ENCODE measurements at regions not wholly inside any gene's neighbourhood (a gene's known extent, or its start where the extent isn't known, plus 50 kb on each side); places are given as distances from the start of the nearest gene placed in this dataset.
"Not testable (repeated sequence)": the region's sequence is repeated elsewhere in the genome, so short reads cannot be mapped to it uniquely, and the experiment has no call there.

DNA sequence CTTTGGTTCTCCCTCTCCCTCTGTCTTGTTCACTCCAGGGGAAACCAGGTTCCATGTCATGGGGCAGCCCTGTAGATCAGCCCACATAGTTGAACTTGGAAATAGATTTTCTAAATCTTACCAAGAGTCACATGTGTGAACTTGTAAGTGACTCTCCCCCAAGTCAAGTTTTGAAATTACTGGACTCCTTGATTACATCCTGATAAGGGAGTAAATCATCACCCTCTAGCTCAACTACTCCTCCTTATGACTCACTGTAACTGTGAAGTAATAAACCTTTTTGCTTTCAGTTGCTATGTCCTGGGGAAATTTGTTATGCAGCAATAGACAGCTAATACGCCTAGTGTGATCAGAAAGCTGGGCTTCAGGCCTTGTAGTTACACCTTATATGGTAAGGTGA lies 703.3 kb downstream of the TTLL7 start:
- DNase-seq (ENCODE audit: low read depth); in situ Hi-C loops (cut with HindIII; ENCODE audit: low pct_unique_long_range_greater_than_20kb, low sequenced_read_pairs): not testable (repeated sequence)

DNA sequence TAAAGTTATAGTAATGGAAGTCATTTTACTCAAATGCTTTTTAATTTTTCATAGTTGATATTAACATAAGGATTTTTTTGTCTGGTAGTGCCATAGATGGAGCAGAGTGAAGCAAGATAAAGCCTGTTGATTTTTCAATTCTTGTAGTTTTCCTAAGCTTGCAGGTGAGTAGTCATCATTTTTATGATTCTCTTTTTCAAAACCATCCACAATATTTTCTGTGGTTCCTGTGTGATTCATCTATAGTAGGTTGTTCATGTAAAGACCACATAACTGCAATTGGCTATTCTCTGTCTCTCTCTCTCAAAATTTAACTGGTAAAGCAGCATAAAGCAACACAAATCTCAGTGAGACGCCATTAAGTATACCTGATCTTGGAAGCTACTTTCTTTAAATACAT lies 711.5 kb downstream of the TTLL7 start:
- in situ Hi-C loops (cut with HindIII; ENCODE audit: low pct_unique_long_range_greater_than_20kb, low sequenced_read_pairs); DNase-seq (ENCODE audit: low read depth): not testable (repeated sequence)

DNA sequence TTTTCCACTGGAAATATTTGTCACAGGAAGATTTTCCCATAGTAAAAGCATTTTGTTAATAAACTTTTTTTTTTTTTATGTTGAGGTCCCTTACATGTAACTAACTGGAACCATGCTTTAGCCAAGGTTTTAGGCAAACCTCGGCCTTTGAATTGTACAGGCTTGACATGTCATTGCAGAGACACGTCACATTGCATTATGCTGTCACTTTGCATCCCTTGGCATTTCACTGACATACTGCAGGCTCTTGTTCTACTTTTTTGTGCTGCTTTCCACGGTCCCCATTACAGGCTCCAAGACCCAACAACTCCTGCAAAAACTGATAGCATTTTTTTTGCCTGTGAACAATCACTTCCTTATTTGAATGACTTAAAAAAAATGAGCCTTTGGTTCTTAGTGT lies 724.3 kb downstream of the TTLL7 start:
- DNase-seq (ENCODE audit: low read depth); in situ Hi-C loops (cut with HindIII; ENCODE audit: low pct_unique_long_range_greater_than_20kb, low sequenced_read_pairs): not testable (repeated sequence)

DNA sequence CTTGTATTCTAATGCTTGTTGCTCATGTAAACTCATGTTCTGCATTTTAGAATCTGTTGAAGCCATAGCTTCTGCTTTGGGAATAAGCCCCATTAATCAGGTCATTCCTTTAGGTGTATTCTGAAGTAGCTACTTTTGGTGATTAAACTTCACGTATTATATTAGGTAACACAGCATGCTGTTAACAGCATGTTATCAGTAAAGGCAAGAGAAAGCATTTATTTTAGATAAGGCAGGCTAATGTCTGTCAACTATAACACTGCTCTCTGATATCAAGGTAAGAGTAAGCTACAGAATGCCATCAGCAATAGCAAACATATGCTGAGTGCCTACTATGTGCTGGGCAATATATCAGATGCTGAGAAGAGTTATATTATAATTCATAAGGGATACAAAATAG lies 726.4 kb downstream of the TTLL7 start:
- in situ Hi-C loops (cut with HindIII; ENCODE audit: low pct_unique_long_range_greater_than_20kb, low sequenced_read_pairs); DNase-seq (ENCODE audit: low read depth): not testable (repeated sequence)

DNA sequence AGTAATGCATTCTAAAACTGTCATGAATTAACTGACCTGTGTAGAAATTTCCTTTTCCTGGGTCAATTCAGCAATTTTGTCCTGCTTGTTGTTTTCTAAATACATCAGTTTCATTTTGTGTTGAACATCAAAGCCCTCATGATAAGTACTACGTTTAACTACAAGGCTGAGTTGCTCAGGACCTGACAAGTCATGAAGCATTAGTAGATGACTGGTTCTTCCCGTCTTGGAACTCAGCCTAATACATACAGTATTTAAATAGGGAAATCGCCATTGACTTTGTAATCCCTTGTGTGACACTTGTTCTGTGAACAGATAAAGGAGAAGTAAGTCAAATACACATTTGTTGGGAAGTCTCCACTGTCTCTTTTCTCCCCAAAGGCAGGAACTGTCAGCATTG lies 727.1 kb downstream of the TTLL7 start:
- not testable (repeated sequence) for DNase-seq (ENCODE audit: low read depth)

DNA sequence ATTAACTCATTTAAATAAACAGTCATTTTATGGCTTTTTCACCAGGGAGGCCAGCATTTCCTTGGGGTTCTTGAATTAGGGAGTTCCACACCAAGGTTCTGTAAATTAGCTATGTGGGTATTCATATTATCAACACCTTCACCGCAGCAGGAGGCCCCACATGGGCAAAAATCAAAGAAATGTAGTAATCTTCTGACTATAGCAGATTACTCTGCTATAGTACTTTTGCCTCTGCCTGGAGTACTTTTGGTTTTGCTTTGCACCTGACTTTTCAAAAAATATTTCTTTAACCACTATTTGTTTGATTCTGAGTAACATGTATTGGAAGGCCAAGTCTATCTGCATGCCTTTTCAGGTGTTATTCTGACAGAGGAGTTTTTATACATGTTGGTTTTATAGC lies 728.1 kb downstream of the TTLL7 start:
- in situ Hi-C loops (cut with HindIII; ENCODE audit: low pct_unique_long_range_greater_than_20kb, low sequenced_read_pairs); DNase-seq (ENCODE audit: low read depth): not testable (repeated sequence)

More for the DNA sequence above, 727.1 kb downstream of the TTLL7 start:
- in situ Hi-C loops (cut with HindIII; ENCODE audit: low pct_unique_long_range_greater_than_20kb, low sequenced_read_pairs), result not testable (repeated sequence)

DNA sequence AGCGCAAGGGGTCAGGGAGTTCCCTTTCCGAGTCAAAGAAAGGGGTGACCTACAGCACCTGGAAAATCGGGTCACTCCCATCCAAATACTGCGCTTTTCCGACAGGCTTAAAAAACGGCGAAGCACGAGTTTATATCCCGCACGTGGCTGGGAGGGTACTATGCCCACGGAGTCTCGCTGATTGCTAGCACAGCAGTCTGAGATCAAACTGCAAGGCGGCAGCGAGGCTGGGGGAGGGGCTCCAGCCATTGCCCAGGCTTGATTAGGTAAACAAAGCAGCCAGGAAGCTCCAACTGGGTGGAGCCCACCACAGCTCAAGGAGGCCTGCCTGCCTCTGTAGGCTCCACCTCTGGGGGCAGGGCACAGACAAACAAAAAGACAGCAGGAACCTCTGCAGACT lies 735.1 kb downstream of the TTLL7 start:
- in situ Hi-C loops (cut with HindIII; ENCODE audit: low pct_unique_long_range_greater_than_20kb, low sequenced_read_pairs); DNase-seq (ENCODE audit: low read depth): not testable (repeated sequence)

DNA sequence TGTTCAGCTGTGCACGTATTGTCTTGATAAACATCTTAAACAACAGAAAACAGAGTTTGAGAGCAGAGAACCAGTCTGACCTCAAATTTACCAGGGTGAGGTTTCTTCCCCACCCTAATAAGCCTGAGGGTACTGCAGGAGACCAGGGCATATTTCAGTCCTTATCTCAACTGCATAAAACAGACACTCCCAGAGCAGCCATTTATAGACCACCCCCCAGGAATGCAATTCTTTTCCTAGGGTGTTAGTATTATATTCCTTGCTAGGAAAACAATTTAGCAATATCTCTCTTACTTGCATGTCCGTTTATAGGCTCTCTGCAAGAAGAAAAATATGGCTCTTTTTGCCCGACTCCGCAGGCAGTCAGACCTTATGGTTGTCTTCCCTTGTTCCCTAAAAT lies 747.2 kb downstream of the TTLL7 start:
- in situ Hi-C loops (cut with HindIII; ENCODE audit: low pct_unique_long_range_greater_than_20kb, low sequenced_read_pairs), result not testable (repeated sequence)

DNA sequence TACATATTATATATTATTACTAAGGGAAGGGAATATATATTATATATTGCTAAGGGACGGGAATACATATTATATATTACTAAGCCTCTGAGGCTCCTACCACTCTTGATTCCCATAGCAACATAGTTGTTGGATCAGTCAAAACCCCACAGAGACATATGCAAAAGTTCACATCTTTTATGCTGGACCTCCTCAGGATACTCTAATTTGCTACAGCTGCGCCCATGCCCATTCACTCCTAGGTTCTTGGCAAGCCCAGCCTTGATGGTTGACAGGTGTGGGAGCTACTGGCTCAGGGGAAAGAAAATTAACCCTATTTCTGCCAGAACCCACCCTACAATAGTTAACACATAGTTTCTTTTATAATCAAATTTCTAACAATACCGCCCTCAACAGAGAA lies 752.2 kb downstream of the TTLL7 start:
- in situ Hi-C loops (cut with HindIII; ENCODE audit: low pct_unique_long_range_greater_than_20kb, low sequenced_read_pairs); DNase-seq (ENCODE audit: low read depth): not testable (repeated sequence)

More for the DNA sequence above, 747.2 kb downstream of the TTLL7 start:
- DNase-seq (ENCODE audit: low read depth), result not testable (repeated sequence)

DNA sequence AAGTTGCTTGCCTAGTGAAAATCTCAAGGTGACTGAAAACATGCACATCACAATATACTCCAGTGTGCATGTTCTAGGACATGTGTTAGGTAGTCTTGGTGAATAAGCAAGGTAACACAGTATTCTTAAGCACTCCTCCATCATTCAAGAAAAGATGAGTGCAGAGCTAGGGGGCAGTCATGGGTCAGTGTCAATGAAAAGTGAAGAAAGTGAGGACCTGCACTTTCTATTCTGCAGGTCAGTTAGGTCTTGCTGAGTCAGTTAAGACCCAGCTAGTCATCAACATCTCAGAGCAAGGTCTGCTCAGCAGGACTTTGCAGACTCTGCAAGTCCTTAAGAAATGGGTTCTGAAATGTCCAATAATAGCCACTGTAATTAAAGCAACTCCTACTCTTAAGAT lies 754.1 kb downstream of the TTLL7 start:
- DNase-seq (ENCODE audit: low read depth), result peak; percentile 3
- in situ Hi-C loops (cut with HindIII; ENCODE audit: low pct_unique_long_range_greater_than_20kb, low sequenced_read_pairs), result not testable (repeated sequence)

DNA sequence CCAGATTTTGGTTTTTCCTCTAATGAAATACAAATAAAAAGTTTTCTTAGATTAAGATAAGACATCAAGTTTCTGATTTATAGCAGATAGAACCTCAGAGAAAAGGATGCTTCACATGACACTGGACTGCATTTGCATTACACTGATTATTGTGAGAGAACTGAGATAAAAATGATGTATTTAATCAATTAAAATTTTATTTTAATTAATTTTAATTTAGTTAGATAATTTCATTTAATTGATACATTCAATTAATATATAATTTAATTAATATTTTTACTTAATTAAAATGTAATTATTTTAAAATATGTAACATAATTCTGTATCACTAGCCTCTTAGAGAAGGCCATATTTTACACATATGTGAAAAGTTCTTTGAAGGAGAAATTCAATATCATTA lies 759.4 kb downstream of the TTLL7 start:
- DNase-seq (ENCODE audit: low read depth); in situ Hi-C loops (cut with HindIII; ENCODE audit: low pct_unique_long_range_greater_than_20kb, low sequenced_read_pairs): not testable (repeated sequence)

DNA sequence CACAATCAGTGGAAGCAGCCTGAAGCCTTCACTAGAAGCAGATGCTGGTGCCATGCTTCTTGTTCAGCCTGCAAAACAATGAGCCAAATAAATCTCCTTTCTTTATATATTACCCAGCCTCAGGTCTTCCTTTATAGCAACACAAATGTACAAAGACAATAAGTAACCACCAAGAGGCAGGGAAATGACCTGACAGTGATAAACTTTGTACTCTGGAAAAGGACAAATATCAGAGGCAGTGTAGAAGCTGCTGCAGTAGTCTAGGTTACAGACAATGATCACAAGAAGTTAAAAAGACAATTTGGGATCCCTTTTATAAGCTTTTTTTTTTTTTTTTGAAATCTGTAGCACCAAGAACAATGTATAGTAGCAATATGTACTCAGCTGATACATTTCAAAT lies 760.3 kb downstream of the TTLL7 start:
- DNase-seq (ENCODE audit: low read depth); in situ Hi-C loops (cut with HindIII; ENCODE audit: low pct_unique_long_range_greater_than_20kb, low sequenced_read_pairs): not testable (repeated sequence)

DNA sequence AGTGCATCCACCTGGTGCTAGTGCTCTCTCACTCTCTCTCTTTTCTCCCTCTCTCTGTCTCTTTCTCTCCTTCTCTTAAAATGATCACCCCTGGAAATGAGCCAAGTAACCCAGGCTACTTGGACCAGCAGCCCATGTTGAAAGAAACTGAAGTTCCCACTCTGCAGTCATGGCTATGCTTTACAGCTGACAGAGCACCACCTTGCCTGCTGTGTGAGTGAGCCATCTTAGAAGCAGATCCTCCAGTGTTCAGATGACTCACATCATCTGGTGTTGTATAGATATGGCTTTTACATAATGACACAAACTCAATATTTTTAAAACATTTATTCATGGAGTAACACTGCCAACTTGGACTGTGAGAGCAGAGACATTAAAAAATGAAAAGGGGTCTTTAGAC lies 779.1 kb downstream of the TTLL7 start:
- DNase-seq (ENCODE audit: low read depth); in situ Hi-C loops (cut with HindIII; ENCODE audit: low pct_unique_long_range_greater_than_20kb, low sequenced_read_pairs): not testable (repeated sequence)

DNA sequence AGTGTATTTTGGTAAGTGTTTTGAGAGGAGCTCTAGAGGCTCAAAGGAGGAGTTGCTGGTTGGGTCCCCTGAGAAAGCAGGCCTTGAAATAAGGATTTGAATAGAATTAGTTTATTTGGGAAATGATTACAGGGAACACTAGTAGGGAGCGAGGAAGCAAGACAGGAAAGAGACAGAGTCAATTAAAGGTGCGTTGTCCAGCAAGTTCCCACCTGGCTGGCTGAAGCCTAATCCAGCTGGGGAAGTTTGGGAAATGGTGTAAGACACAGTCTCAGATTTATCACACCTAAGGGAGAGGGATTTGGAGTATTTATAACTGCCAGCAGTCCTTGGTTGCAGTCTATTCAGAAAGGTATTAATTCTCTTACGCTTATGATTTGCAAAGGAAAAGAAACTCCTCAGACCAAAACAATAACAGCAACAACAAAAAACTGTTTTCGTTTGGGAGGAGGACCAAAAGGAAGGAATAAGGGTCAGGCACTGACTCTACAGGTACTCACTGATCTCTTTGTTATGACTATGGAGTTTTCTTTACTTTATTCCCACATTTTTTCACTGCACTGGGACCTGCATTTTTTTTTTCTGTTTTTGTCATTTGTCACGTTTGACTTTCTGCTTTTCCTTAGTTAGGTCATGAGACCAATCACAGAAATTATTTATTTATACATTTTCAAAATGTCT lies 780.8 kb downstream of the TTLL7 start:
- in situ Hi-C loops (cut with HindIII; ENCODE audit: low pct_unique_long_range_greater_than_20kb, low sequenced_read_pairs), result not testable (repeated sequence)

DNA sequence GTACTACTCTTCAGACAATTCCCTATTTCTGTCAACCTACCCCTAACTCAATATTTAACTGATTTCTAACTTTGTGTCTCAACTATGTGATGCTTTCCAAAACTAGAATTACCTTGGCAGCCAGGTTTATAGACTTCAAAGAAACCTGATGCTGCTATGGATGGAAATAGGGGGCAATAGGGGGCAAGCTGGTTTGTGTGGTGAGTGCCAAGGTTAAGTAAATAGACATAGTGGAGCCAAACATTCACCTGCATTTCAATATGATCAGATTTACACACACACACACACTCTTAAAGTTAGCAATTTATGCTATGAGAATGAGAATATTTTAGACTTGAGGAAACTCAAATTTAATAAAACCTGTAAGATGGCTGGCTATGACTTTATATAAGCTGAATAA lies 784.6 kb downstream of the TTLL7 start:
- DNase-seq (ENCODE audit: low read depth); in situ Hi-C loops (cut with HindIII; ENCODE audit: low pct_unique_long_range_greater_than_20kb, low sequenced_read_pairs): not testable (repeated sequence)

More for the DNA sequence above, 780.8 kb downstream of the TTLL7 start:
- DNase-seq (ENCODE audit: low read depth), result not testable (repeated sequence)

DNA sequence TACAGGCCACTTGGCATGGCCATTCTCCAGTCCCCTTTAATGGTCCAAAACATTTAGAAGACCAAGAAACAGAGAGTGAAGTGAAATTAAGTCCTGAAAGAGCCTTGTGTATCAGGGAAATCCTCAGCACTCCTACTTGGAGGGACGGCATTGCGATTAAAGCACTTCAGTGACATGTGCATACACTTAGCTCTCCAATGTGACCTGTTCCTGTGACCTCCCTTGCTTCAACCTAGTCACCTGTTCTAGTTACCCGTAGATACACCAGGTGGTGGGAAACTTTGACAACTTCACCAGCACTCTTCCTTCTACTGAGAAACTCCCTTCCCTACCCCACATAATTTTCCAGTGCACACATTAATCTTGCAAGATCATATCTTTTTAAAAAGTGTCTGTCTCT lies 785.3 kb downstream of the TTLL7 start:
- in situ Hi-C loops (cut with HindIII; ENCODE audit: low pct_unique_long_range_greater_than_20kb, low sequenced_read_pairs), result not testable (repeated sequence)

DNA sequence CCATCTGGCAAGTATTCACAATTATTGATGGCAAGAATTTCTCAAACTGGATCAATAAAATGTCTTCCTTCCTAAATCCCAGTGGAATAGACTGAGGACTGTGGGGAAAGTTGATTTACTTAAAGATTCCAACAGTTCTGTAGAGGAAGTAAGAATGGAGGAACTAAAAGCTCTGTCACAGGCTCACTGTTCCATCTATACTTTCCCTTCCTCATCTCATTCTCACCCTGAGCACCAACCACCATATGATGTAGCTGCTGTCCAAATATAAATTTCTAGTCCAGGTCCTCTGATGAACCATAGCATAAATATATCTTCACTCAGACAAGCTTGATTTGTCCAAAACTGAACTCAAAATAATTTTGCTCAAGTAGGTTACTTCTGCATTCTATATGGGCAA lies 786.9 kb downstream of the TTLL7 start:
- in situ Hi-C loops (cut with HindIII; ENCODE audit: low pct_unique_long_range_greater_than_20kb, low sequenced_read_pairs); DNase-seq (ENCODE audit: low read depth): not testable (repeated sequence)

More for the DNA sequence above, 785.3 kb downstream of the TTLL7 start:
- not testable (repeated sequence) for DNase-seq (ENCODE audit: low read depth)

DNA sequence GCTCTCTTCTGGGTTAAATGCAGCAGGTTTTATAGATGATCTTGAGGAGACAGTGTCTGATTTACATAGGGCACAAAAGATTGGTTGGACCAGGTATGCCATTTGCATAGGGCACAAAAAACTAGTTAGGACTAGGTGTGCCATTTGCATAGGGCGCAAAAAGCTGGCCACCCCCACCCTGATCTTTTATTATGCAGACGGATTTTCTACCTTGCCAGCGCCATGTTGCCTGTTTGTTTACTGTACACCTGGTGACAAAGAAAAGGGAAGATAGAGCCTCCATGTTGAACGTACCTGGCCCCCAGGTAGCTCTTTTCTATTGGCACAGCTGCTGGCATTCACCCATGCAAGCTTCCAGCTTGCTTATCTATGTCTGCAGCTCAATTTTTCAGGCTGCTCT lies 790.4 kb downstream of the TTLL7 start:
- not testable (repeated sequence) for DNase-seq (ENCODE audit: low read depth)

DNA sequence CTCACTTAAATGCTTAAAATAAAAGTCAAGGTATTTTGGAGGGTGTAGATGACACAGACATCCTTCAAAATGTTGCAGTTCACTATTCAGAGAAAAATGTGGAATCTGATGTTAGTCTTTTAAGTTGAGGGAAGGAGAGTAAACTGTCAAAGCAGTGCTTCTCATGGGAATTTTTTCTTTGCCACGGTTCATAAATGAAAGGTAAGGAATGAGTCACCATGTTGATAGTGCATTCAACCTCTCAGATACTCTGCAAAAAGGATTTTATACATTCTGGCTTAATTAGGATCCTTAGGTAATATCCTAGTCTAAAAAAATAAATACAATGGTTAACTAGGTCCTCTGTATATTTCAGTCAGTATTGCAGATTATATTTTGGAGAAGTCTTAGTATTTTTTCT lies 804.3 kb downstream of the TTLL7 start:
- DNase-seq (ENCODE audit: low read depth); in situ Hi-C loops (cut with HindIII; ENCODE audit: low pct_unique_long_range_greater_than_20kb, low sequenced_read_pairs): not testable (repeated sequence)

More for the DNA sequence above, 790.4 kb downstream of the TTLL7 start:
- in situ Hi-C loops (cut with HindIII; ENCODE audit: low pct_unique_long_range_greater_than_20kb, low sequenced_read_pairs), result not testable (repeated sequence)

Data from Caki2 (cell line).